H9 (cell line): ENCODE measurements at regions not wholly inside any gene's neighbourhood (a gene's known extent, or its start where the extent isn't known, plus 50 kb on each side); places are given as distances from the start of the nearest gene placed in this dataset.

Experiments used
- DNase-seq: peaks from one replicate; pipeline ENCODE4 v3.0.0-alpha.2; 2017
- H2AFZ ChIP-seq: one replicate; pipeline ENCODE4 v1.6.1; 2013; ENCODE audit warnings: mild to moderate bottlenecking, low read length, control low read depth, moderate library complexity
- H2AK5ac ChIP-seq: 2 replicates; pipeline ENCODE4 v1.6.1; 2013; ENCODE audit warnings: low read length, control low read depth, mixed read lengths; ENCODE audit not compliant: insufficient read length
- H2BK120ac ChIP-seq: one replicate; pipeline ENCODE4 v1.6.1; 2013; ENCODE audit warnings: low read depth, mild to moderate bottlenecking, low read length, control low read depth, inconsistent platforms; ENCODE audit not compliant: poor library complexity, severe bottlenecking
- H2BK12ac ChIP-seq: 2 replicates; pipeline ENCODE4 v1.6.1; 2013; ENCODE audit warnings: low read length, control low read depth, mixed read lengths, low read depth; ENCODE audit not compliant: insufficient read length
- H2BK15ac ChIP-seq: 2 replicates; pipeline ENCODE4 v1.6.1; 2013; ENCODE audit warnings: low read depth, low read length, control low read depth
- H2BK20ac ChIP-seq: one replicate; pipeline ENCODE4 v1.6.1; 2013; ENCODE audit warnings: low read depth, mild to moderate bottlenecking, low read length, control low read depth, inconsistent platforms; ENCODE audit not compliant: poor library complexity, severe bottlenecking
- H2BK5ac ChIP-seq: 2 replicates; pipeline ENCODE4 v1.6.1; 2013; ENCODE audit warnings: low read length, control low read depth, mixed read lengths; ENCODE audit not compliant: insufficient read length
- H3K14ac ChIP-seq: 2 replicates; pipeline ENCODE4 v1.6.1; 2013; ENCODE audit warnings: low read length, control low read depth; ENCODE audit not compliant: insufficient read depth
- H3K18ac ChIP-seq: 2 replicates; pipeline ENCODE4 v1.6.1; 2013; ENCODE audit warnings: low read depth, mild to moderate bottlenecking, mixed read lengths, low read length, control low read depth; ENCODE audit not compliant: insufficient read length
- H3K23ac ChIP-seq: 2 replicates; pipeline ENCODE4 v1.6.1; 2013; ENCODE audit warnings: low read length, control low read depth, mixed read lengths, low read depth; ENCODE audit not compliant: insufficient read length
- H3K23me2 ChIP-seq: 2 replicates; pipeline ENCODE4 v1.6.1; 2013; ENCODE audit warnings: low read depth, mild to moderate bottlenecking, mixed read lengths, low read length, control low read depth; ENCODE audit not compliant: insufficient read length, poor library complexity, severe bottlenecking
- H3K27ac ChIP-seq: 2 replicates; pipeline ENCODE4 v1.5.1; 2013; ENCODE audit warnings: low read length, control low read depth, mixed read lengths, low read depth; ENCODE audit not compliant: insufficient read length
- H3K27me3 ChIP-seq: 2 replicates; pipeline ENCODE4 v1.6.1; 2013; ENCODE audit warnings: low read length, control low read depth, inconsistent platforms; ENCODE audit not compliant: insufficient read depth
- H3K4ac ChIP-seq: 2 replicates; pipeline ENCODE4 v1.6.1; 2013; ENCODE audit warnings: low read depth, mild to moderate bottlenecking, control low read depth, inconsistent platforms, low read length, moderate library complexity
- H3K4me1 ChIP-seq: 2 replicates; pipeline ENCODE4 v1.6.1; 2013; ENCODE audit warnings: low read length, control low read depth, inconsistent platforms; ENCODE audit not compliant: insufficient read depth
- H3K4me2 ChIP-seq: 2 replicates; pipeline ENCODE4 v1.6.1; 2013; ENCODE audit warnings: low read length, control low read depth, mixed read lengths; ENCODE audit not compliant: insufficient read length, insufficient read depth
- H3K56ac ChIP-seq: 2 replicates; pipeline ENCODE4 v1.6.1; 2013; ENCODE audit warnings: low read depth, mild to moderate bottlenecking, mixed read lengths, low read length, control low read depth; ENCODE audit not compliant: insufficient read length
- H3K79me1 ChIP-seq: 2 replicates; pipeline ENCODE4 v1.6.1; 2013; ENCODE audit warnings: low read depth, mild to moderate bottlenecking, moderate library complexity, low read length, control low read depth, inconsistent platforms; ENCODE audit not compliant: insufficient read depth, poor library complexity, severe bottlenecking
- H3K79me2 ChIP-seq: 2 replicates; pipeline ENCODE4 v1.6.1; 2013; ENCODE audit warnings: low read length, control low read depth, inconsistent platforms; ENCODE audit not compliant: insufficient read depth
- H3K9ac ChIP-seq: 2 replicates; pipeline ENCODE4 v1.6.1; 2013; ENCODE audit warnings: low read length, control low read depth, mixed read lengths; ENCODE audit not compliant: insufficient read length; ENCODE audit errors: extremely low read depth
- H3K9me3 ChIP-seq: one replicate; pipeline ENCODE4 v1.6.1; 2013; ENCODE audit warnings: low read depth, low read length, inconsistent platforms; ENCODE audit not compliant: control insufficient read depth
- H3T11ph ChIP-seq: one replicate; pipeline ENCODE4 v1.6.1; 2013; ENCODE audit warnings: mild to moderate bottlenecking, low read length, control low read depth, inconsistent platforms
- H4K20me1 ChIP-seq: one replicate; pipeline ENCODE4 v1.6.1; 2013; ENCODE audit not compliant: control insufficient read depth, insufficient read length, insufficient read depth
- H4K5ac ChIP-seq: 2 replicates; pipeline ENCODE4 v1.6.1; 2013; ENCODE audit warnings: low read depth, mild to moderate bottlenecking, mixed read lengths, low read length, control low read depth; ENCODE audit not compliant: insufficient read length
- H4K8ac ChIP-seq: replicated peaks from 2 replicates; pipeline ENCODE4 v1.6.1; 2013; ENCODE audit warnings: low read length, control low read depth, mixed read lengths, low read depth; ENCODE audit not compliant: insufficient read length
- H4K91ac ChIP-seq: 2 replicates; pipeline ENCODE4 v1.6.1; 2013; ENCODE audit warnings: low read depth, mild to moderate bottlenecking, moderate library complexity, mixed read lengths, low read length, control low read depth; ENCODE audit not compliant: insufficient read length
- H3K27ac Mint-ChIP-seq, 3 experiments: 2 replicates in 2 of 3; 3 replicates in 1 of 3; pipeline ENCODE4 v1.8.0; 2020 to 2021; ENCODE audit warnings: mixed read lengths in 3 of 3, mild to moderate bottlenecking in 1 of 3, moderate library complexity in 1 of 3
- H3K27me3 Mint-ChIP-seq: 2 replicates; pipeline ENCODE4 v1.8.0; 2021; ENCODE audit warnings: low read depth, mild to moderate bottlenecking, moderate library complexity, mixed read lengths
- H3K36me3 Mint-ChIP-seq, 3 experiments: 2 replicates in 2 of 3; 3 replicates in 1 of 3; pipeline ENCODE4 v1.8.0; 2020 to 2021; ENCODE audit warnings: low read depth in 3 of 3, mixed read lengths in 3 of 3; ENCODE audit not compliant: insufficient read depth in 1 of 3
- H3K4me1 Mint-ChIP-seq, 2 experiments: 2 replicates each; pipeline ENCODE4 v1.8.0; 2020; ENCODE audit warnings: mixed read lengths in 2 of 2
- H3K4me3 Mint-ChIP-seq, 2 experiments: 2 replicates in 1 of 2; 3 replicates in 1 of 2; pipeline ENCODE4 v1.8.0; 2020 to 2021; ENCODE audit warnings: mild to moderate bottlenecking in 2 of 2, mixed read lengths in 2 of 2, moderate library complexity in 1 of 2
- H3K9me3 Mint-ChIP-seq, 2 experiments: 2 replicates in 1 of 2; 3 replicates in 1 of 2; pipeline ENCODE4 v1.8.0; 2020; ENCODE audit warnings: mild to moderate bottlenecking in 2 of 2, mixed read lengths in 2 of 2, moderate library complexity in 1 of 2
- WGBS: extraction: QIAGEN DNeasy Blood & Tissue Kit; methylation state at CpG from one replicate; pipeline ENCODE4 v1.1.7; 2013; ENCODE audit warnings: missing lambda C conversion rate, low lambda C conversion rate, mixed read lengths; ENCODE audit not compliant: insufficient read length; ENCODE audit errors: extremely low coverage; 5-methylcytosine and 5-hydroxymethylcytosine counted together
- TF ChIP-seq, protein P1 (sequence below): fragments of 200-600 bp; sonication (generic); conservative IDR thresholded peaks from 3 replicates; pipeline ENCODE4 v1.8.0; 2021; ENCODE audit warnings: antibody characterized with exemption, mild to moderate bottlenecking

DNA sequence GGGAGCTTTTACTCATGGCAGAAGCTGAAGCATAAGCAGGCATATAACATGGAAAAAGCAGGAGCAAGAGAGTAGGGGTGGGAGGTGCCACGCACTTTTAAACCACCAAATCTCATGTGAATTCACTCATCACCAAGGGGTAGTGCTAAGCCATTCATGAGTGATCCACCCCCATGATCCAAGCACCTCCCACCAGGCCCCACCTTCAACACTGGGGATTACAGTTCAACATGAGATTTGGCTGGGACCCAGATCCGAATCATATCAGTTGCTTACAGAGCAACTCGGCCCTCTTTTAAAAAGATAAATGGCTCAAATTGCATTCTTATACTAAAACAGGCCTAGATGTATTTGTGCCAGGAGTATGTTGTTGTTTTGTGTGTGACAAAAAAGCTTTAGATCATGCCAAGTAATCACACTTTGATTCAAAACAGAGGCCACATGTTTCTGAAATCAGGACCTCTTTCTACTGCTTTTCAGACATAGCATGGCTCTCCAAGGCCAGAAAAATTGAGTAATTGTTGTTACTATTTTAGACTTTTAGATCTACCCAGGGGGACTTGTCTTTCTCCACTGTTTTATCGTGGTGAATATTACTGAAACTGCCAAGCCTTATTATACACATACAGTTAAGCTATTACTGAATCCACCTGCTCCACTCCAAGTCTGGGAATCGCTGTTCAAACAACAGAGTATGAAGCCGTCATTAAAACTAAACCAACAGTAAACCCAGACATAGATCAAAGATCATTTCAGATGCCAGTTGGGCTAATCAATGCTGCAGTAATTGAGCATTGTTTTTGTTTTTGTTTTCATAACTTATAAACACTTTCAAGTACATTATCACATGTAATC is 163.3 kb downstream of the KCNJ2 start:
- no peaks in the 10 kb centered on the region for H3K36me3 Mint-ChIP-seq
- TF ChIP-seq, protein P1, sequence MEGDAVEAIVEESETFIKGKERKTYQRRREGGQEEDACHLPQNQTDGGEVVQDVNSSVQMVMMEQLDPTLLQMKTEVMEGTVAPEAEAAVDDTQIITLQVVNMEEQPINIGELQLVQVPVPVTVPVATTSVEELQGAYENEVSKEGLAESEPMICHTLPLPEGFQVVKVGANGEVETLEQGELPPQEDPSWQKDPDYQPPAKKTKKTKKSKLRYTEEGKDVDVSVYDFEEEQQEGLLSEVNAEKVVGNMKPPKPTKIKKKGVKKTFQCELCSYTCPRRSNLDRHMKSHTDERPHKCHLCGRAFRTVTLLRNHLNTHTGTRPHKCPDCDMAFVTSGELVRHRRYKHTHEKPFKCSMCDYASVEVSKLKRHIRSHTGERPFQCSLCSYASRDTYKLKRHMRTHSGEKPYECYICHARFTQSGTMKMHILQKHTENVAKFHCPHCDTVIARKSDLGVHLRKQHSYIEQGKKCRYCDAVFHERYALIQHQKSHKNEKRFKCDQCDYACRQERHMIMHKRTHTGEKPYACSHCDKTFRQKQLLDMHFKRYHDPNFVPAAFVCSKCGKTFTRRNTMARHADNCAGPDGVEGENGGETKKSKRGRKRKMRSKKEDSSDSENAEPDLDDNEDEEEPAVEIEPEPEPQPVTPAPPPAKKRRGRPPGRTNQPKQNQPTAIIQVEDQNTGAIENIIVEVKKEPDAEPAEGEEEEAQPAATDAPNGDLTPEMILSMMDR, result no peak
- Histone ChIP-seq H4K91ac (no peak overlapping the region), H3K9ac (no peak overlapping the region), H2BK12ac (no peak overlapping the region), H2BK120ac (no peak overlapping the region), H3K4me2 (no peak overlapping the region), H3K27me3 (no peaks in the 10 kb centered on the region), H2BK15ac (no peak overlapping the region), H3K79me1 (no peaks in the 10 kb centered on the region), H2AK5ac (no peak overlapping the region), H3K4me1 (no peaks in the 10 kb centered on the region), H4K8ac (no peak overlapping the region), H3K14ac (no peak overlapping the region), H3K9me3 (no peaks in the 10 kb centered on the region), H4K20me1 (no peaks in the 10 kb centered on the region), H3K27ac (no peak overlapping the region), H3T11ph (no peak overlapping the region), H2BK5ac (no peak overlapping the region), H3K23ac (no peak overlapping the region), H2BK20ac (no peak overlapping the region), H3K56ac (no peak overlapping the region), H3K18ac (no peak overlapping the region), H3K4ac (no peak overlapping the region), H4K5ac (no peak overlapping the region), H3K79me2 (no peaks in the 10 kb centered on the region), H2AFZ (no peak overlapping the region), H3K23me2 (no peaks in the 10 kb centered on the region)
- H3K4me3 Mint-ChIP-seq, result no peak overlapping the region
- WGBS, result no CpG with 5 or more reads among the region's 6 CpGs
- H3K27me3 Mint-ChIP-seq, result no peaks in the 10 kb centered on the region
- no peak overlapping the region; a peak in 1 of 7 replicates for H3K27ac Mint-ChIP-seq
- H3K9me3 Mint-ChIP-seq, result peaks cover 0 to 1% of the 10 kb centered on the region in 2 experiments; a peak in 1 of 5 replicates
- no peak for DNase-seq
- H3K4me1 Mint-ChIP-seq, result no peaks in the 10 kb centered on the region
